KMS-11 (cell line): ENCODE measurements at regions not wholly inside any gene's neighbourhood (a gene's known extent, or its start where the extent isn't known, plus 50 kb on each side); places are given as distances from the start of the nearest gene placed in this dataset.

Source experiments
- H2AFZ ChIP-seq: fragments of 200-600 bp; sonication (generic); 2 replicates; pipeline ENCODE4 v1.6.1; 2016; ENCODE audit warnings: antibody characterized with exemption, mixed run types, low read depth
- H3K27ac ChIP-seq: fragments of 200-600 bp; sonication (generic); 2 replicates; pipeline ENCODE4 v1.6.1; 2016; ENCODE audit warnings: mild to moderate bottlenecking, mixed run types
- H3K27me3 ChIP-seq: fragments of 200-600 bp; sonication (generic); 2 replicates; pipeline ENCODE4 v1.6.1; 2017; ENCODE audit warnings: mild to moderate bottlenecking, low read depth, mixed run types, moderate library complexity; ENCODE audit not compliant: insufficient read depth
- H3K36me3 ChIP-seq: fragments of 200-600 bp; sonication (generic); 2 replicates; pipeline ENCODE4 v1.6.1; 2017; ENCODE audit warnings: mild to moderate bottlenecking, mixed run types; ENCODE audit not compliant: insufficient read depth
- H3K4me1 ChIP-seq: fragments of 200-600 bp; sonication (generic); 2 replicates; pipeline ENCODE4 v1.6.1; 2016; ENCODE audit warnings: mild to moderate bottlenecking, low read depth, mixed run types; ENCODE audit not compliant: poor library complexity, severe bottlenecking
- H3K4me2 ChIP-seq: fragments of 200-600 bp; sonication (generic); 2 replicates; pipeline ENCODE4 v1.7.0; 2016; ENCODE audit warnings: mild to moderate bottlenecking, mixed run types
- H3K4me3 ChIP-seq: fragments of 200-600 bp; sonication (generic); IDR thresholded peaks from 2 replicates; pipeline ENCODE4 v1.6.1; 2017; ENCODE audit warnings: low read depth, low read length, mixed read lengths; ENCODE audit not compliant: insufficient read depth
- H3K79me2 ChIP-seq: fragments of 200-600 bp; sonication (generic); 2 replicates; pipeline ENCODE4 v1.6.1; 2016; ENCODE audit warnings: low read depth, mixed run types; ENCODE audit not compliant: insufficient read depth
- H3K9ac ChIP-seq: fragments of 200-600 bp; sonication (generic); 2 replicates; pipeline ENCODE4 v1.6.1; 2016; ENCODE audit warnings: mild to moderate bottlenecking, mixed run types
- H4K20me1 ChIP-seq: fragments of 200-600 bp; sonication (generic); 2 replicates; pipeline ENCODE4 v1.6.1; 2016; ENCODE audit warnings: mild to moderate bottlenecking, mixed run types; ENCODE audit not compliant: insufficient read depth
- TF ChIP-seq, protein P1 (sequence below): fragments of 200-600 bp; sonication (generic); conservative IDR thresholded peaks from 2 replicates; pipeline ENCODE4 v1.6.1; 2017; ENCODE audit warnings: low read depth, mild to moderate bottlenecking, antibody characterized with exemption, low read length, moderate library complexity, mixed read lengths

DNA sequence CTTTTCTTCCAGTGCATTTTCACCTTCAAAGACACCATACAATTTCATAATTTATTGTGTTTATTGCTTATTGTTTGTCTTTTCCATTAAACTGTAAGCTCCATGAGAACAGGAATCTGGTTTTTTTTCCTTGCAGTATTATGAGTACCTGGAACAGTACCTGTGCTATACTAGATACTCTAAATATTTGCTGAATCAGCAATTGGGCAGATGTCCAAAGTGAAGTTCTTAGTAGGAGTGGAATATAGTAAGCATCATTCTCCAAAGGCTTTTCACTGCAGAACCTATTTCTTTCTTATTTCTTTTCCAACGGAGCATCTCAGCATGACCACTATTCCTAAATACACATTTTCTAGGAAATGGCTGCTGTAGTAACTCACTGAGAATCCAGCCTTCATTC is 269.0 kb upstream of the CCL2 start:
- TF ChIP-seq, protein P1, sequence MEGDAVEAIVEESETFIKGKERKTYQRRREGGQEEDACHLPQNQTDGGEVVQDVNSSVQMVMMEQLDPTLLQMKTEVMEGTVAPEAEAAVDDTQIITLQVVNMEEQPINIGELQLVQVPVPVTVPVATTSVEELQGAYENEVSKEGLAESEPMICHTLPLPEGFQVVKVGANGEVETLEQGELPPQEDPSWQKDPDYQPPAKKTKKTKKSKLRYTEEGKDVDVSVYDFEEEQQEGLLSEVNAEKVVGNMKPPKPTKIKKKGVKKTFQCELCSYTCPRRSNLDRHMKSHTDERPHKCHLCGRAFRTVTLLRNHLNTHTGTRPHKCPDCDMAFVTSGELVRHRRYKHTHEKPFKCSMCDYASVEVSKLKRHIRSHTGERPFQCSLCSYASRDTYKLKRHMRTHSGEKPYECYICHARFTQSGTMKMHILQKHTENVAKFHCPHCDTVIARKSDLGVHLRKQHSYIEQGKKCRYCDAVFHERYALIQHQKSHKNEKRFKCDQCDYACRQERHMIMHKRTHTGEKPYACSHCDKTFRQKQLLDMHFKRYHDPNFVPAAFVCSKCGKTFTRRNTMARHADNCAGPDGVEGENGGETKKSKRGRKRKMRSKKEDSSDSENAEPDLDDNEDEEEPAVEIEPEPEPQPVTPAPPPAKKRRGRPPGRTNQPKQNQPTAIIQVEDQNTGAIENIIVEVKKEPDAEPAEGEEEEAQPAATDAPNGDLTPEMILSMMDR, result no peak
- no peak overlapping the region for H3K9ac ChIP-seq
- H3K4me2 ChIP-seq, result no peak overlapping the region
- no peaks in the 10 kb centered on the region for H3K4me1 ChIP-seq
- H4K20me1 ChIP-seq, result no peaks in the 10 kb centered on the region
- no peak overlapping the region for H3K4me3 ChIP-seq
- H3K36me3 ChIP-seq, result no peaks in the 10 kb centered on the region
- H3K27ac ChIP-seq, result no peak overlapping the region
- H3K27me3 ChIP-seq, result no peaks in the 10 kb centered on the region
- no peaks in the 10 kb centered on the region for H3K79me2 ChIP-seq
- H2AFZ ChIP-seq, result no peak overlapping the region

DNA sequence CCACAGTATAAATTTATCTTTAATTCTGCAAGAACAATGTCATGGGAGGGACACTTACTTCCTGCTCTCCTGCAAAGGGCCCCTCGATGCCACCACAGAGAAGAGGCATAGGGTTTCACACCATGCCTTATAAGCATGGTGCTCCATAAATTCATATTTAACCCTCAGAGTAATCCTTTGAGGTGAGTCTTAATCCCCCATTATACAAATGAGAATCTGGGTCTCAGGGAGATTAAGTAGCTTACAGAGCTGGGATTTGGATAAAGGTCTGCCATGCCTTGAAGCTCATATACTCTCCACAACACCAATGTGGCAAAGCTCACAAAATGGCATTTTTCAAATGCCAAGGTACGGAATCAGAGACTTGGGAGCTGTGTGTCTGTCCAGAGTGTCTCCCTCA is 268.5 kb upstream of the CCL2 start:
- H3K79me2 ChIP-seq, result no peaks in the 10 kb centered on the region

DNA sequence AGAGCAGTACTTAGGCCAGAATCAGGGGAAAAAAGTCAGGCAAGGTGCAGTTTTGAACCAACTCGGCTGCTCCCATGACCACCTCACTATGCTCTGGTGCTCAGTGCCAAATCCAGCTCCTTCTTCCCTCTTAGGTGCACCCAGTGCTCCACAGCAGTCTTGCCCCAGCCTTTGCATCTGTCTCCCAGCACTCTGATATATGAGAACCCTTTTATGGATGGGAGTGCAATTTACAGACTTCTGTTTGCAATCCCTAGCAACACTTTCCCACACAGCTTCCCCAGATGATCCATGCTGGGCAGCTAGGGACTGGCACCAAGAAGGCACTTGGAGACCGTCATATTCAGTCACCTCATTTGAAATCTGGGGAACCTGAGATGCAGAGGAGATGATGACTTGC is 267.9 kb upstream of the CCL2 start:
- Histone ChIP-seq H3K79me2 (no peaks in the 10 kb centered on the region), H3K27ac (no peak overlapping the region), H4K20me1 (no peaks in the 10 kb centered on the region), H3K36me3 (no peaks in the 10 kb centered on the region), H3K4me2 (no peak overlapping the region), H3K9ac (no peak overlapping the region), H3K4me1 (no peaks in the 10 kb centered on the region), H3K27me3 (no peaks in the 10 kb centered on the region), H3K4me3 (no peak overlapping the region), H2AFZ (no peak overlapping the region)
- TF ChIP-seq, protein P1, result no peak

More for the DNA sequence above, 268.5 kb upstream of the CCL2 start:
- no peaks in the 10 kb centered on the region for H4K20me1 ChIP-seq
- no peaks in the 10 kb centered on the region for H3K27me3 ChIP-seq
- no peak overlapping the region for H3K27ac ChIP-seq
- no peak overlapping the region for H3K4me3 ChIP-seq
- no peaks in the 10 kb centered on the region for H3K4me1 ChIP-seq
- H3K4me2 ChIP-seq, result no peak overlapping the region
- TF ChIP-seq, protein P1, result no peak
- no peaks in the 10 kb centered on the region for H3K36me3 ChIP-seq
- no peak overlapping the region for H2AFZ ChIP-seq
- no peak overlapping the region for H3K9ac ChIP-seq

DNA sequence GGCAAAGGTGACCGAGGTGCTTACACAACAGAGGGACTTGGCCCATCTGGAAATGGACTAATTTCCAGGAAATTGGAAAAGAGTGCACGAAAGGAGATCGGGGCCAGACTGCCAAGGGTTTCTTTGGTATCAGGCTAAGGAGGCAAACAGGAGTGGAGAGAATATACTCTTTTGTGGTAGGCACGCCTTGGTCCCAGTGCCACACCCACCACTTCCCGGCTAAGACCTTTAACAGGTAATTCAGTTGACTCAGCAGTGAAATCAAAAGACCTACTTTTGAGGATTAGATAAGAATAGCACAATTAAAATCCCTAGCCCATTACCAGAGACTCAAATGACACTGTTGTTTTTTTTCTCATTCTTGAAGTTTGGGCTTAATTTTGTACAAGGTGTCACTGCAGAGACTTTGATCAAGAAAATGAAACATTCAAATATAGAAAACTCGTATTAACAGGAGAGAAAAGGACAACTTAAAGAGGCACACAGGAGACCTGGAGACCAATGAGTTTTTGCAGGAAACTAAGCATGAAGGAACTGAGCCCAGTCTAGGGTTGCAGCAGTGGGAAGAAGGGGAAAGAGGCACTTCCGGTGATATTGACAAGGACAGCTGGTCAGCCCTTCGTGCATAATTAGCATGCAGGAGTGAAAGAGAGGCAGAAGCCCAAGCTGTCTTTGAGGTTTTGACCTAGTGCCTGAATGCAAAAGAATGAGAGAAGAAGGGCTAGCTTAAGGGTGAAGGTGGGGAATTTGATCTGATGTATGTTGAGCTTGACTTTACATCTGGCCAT is 265.5 kb upstream of the CCL2 start:
- H3K27me3 ChIP-seq, result no peaks in the 10 kb centered on the region
- H2AFZ ChIP-seq, result no peak overlapping the region
- no peaks in the 10 kb centered on the region for H3K79me2 ChIP-seq
- H3K4me2 ChIP-seq, result no peak overlapping the region
- H3K9ac ChIP-seq, result no peak overlapping the region
- H3K27ac ChIP-seq, result no peak overlapping the region
- H3K4me1 ChIP-seq, result no peaks in the 10 kb centered on the region
- TF ChIP-seq, protein P1, result no peak
- H3K36me3 ChIP-seq, result no peaks in the 10 kb centered on the region
- H4K20me1 ChIP-seq, result no peaks in the 10 kb centered on the region
- H3K4me3 ChIP-seq, result no peak overlapping the region
